Stomach (tissue), 4 donors: ENCODE measurements at regions not wholly inside any gene's neighbourhood (a gene's known extent, or its start where the extent isn't known, plus 50 kb on each side); places are given as distances from the start of the nearest gene placed in this dataset.

Experiments
- EP300 ChIP-seq: sonication (generic); formaldehyde crosslinking; IDR thresholded peaks from one replicate; pipeline ENCODE4 v1.6.1; 2017; ENCODE audit warnings: antibody characterized with exemption
- TF ChIP-seq, protein P1 (sequence below), 7 experiments: fragments of 450-650 bp in 4 of 7; fragments of 200-600 bp in 3 of 7; sonication (generic) in 3 of 7; IDR thresholded peaks; one replicate each; pipeline ENCODE4 v1.5.1; 2016 to 2019; ENCODE audit warnings: antibody characterized with exemption in 7 of 7, control low read depth in 2 of 7, mild to moderate bottlenecking in 1 of 7

DNA sequence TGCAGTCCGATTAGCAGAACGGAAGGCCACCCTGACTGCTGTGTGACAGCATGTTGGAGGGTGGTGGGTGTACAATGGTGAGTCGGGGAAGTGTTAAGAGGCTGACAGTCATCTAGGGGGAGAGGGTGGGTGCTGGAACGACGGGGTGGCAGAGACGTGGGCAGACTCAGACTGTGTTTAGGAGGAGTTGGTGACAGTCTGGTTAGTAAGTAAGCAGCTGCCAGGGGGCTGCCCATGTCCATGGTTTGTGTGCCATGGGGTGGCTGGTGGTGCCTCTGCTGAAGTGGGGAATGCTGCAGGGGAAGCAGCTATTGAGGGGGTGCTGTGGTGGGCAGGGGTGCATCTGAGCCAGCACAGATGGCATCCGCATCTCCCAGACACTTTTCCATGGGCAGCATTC lies 51.3 kb upstream of the BOD1 start:
- no peak for TF ChIP-seq EP300
- TF ChIP-seq, protein P1, sequence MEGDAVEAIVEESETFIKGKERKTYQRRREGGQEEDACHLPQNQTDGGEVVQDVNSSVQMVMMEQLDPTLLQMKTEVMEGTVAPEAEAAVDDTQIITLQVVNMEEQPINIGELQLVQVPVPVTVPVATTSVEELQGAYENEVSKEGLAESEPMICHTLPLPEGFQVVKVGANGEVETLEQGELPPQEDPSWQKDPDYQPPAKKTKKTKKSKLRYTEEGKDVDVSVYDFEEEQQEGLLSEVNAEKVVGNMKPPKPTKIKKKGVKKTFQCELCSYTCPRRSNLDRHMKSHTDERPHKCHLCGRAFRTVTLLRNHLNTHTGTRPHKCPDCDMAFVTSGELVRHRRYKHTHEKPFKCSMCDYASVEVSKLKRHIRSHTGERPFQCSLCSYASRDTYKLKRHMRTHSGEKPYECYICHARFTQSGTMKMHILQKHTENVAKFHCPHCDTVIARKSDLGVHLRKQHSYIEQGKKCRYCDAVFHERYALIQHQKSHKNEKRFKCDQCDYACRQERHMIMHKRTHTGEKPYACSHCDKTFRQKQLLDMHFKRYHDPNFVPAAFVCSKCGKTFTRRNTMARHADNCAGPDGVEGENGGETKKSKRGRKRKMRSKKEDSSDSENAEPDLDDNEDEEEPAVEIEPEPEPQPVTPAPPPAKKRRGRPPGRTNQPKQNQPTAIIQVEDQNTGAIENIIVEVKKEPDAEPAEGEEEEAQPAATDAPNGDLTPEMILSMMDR (IDR thresholded peaks at IDR 0.05): no peak
